ENCODE measurements at regions not wholly inside any gene's neighbourhood (a gene's known extent, or its start where the extent isn't known, plus 50 kb on each side); places are given as distances from the start of the nearest gene placed in this dataset.
A peak's percentile ranks its signal among the peaks of the same experiment; 100 is the strongest.

DNA sequence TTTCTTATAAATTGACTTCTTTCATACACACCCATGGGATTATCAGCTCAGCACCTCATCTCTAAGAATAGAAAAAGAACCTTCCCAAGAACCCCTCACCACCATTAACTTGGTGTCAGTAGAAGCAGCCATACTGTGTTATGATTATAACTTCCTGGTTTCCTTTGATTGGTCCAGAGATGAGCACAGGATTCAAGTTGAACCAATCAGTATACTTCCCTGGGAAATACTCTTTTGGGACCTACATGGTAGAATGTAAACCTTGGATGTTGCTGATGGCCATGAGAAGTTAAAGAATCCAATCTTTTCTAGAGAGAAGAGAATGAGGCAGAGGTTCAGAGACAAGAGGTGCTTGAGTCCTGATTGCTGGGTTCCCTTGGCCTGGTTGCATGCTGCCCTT is 190.8 kb downstream of the BMP7 start:
- DNase-seq (ENCODE audit: low spot score), result no peak
- in situ Hi-C loops (cut with HindIII; ENCODE audit: low sequenced_read_pairs), result no loop called here

DNA sequence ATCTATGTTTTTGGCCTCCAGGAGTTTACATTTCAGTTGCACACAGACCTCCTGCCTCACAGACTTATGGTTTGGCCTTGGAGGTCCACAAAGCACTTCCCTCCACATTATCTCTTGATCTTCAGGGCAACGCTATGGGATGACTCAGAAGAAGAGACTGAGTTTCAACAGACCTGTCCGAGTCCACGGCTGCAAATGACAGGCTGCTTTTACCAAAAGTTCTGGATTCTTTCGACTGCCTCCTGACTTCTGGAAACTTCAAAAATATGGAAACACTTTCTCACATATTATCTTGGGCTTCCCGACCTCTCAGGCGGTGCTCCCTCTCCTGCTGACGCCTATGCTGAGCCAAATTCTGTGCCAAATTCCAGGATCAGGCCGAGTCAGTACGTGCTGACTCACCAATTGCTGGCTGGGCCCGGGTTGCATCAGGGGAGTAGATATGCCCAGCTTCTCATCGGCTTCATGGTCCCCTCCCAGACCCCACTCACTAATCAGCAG is 190.2 kb downstream of the BMP7 start:
- in situ Hi-C loops (cut with HindIII; ENCODE audit: low sequenced_read_pairs), result no loop called here
- DNase-seq (ENCODE audit: low spot score), result no peak

DNA sequence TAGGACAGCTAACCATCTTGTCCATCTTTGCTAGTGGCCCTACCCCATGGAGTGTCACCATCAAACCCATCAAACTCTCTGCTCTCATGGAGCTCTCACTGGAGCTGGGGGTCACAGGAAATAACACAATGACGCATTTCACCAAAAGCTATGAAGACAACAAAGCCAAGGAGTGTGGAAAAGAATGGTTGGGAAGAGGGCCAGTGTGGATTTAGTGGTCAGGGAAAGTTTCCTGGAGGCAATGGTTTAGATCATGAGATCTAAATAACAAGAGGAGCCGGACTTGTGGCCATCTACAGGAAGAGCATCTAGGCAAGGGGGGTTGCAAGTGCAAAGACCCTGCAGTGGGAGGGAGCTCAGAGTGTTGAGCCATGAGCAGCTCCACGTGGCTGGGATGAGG is 189.5 kb downstream of the BMP7 start:
- in situ Hi-C loops (cut with HindIII; ENCODE audit: low sequenced_read_pairs), result no loop called here
- DNase-seq (ENCODE audit: low spot score), result no peak

DNA sequence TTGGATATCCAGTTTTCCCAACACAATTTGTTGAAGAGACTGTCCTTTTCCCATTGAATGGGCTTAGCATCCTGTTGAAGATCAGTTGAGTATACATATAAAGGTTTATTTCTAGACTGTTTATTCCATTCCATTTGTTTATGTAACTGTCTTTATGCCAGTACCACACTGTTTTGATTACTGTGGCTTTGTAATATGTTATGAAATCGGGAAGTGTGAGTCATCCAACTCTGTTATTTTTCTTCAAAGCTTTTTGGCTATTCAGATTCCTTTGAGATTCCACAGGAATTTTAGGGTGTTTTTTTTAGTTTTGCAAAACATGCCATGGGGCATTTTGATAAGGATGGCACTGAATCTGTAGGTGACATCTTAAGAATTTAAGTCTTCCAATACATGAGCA is 188.3 kb downstream of the BMP7 start:
- in situ Hi-C loops (cut with HindIII; ENCODE audit: low sequenced_read_pairs), result no loop called here

GRCh38 chr20:57079031-57080005 is 187.1 kb downstream of the BMP7 start:
- in situ Hi-C loops (cut with HindIII; ENCODE audit: low sequenced_read_pairs), result no loop called here
- DNase-seq (ENCODE audit: low spot score), result no peak

More for the DNA sequence above, 188.3 kb downstream of the BMP7 start:
- DNase-seq (ENCODE audit: low spot score), result no peak

DNA sequence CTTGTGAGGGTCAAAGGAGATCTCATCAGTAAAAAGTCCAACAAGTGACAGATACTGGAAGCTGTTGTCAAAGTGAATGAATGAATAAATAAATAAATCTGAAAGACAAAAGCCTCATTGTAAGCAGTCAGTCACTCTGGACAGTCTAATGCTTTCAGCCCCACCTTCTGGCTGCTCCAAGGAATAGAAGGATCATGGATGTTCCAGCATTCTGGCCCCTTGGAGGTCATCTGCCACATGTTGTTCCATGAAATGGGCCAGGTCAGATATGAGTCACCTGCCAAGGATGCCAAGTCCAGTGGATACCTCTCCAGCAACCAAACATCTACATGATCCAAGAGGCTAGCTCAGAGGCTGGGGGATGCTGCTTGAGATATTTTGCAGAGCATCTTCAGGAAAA is 185.6 kb downstream of the BMP7 start:
- in situ Hi-C loops (cut with HindIII; ENCODE audit: low sequenced_read_pairs), result no loop called here
- DNase-seq (ENCODE audit: low spot score), result no peak

- in situ Hi-C loops (cut with HindIII; ENCODE audit: low sequenced_read_pairs), result no loop called here
- no peak for DNase-seq (ENCODE audit: low spot score)
Measured at GRCh38 chr20:57082357-57082945, 184.0 kb downstream of the BMP7 start.

GRCh38 chr20:57083072-57083471 is 183.4 kb downstream of the BMP7 start:
- no peak for DNase-seq (ENCODE audit: low spot score)
- in situ Hi-C loops (cut with HindIII; ENCODE audit: low sequenced_read_pairs), result no loop called here

DNA sequence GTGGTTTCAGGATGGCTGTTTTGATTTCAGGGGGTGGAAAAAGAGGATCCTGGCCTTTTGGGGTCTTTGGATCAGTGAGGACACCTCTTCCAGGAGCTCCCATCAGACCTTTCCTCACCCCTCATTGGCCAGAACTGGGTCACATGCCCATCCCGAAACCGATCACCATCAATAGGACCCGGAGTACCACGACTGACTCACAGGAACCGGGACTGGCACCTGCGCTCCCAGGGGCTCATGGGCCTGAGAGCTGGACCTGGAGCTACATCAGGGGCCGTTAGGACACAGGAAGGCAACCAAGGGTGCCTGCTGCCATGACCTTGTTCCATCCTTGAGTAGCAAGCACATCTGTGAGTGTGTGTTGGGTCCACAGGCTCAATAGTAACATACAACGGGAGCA is 180.4 kb downstream of the BMP7 start:
- no peak for DNase-seq (ENCODE audit: low spot score)
- in situ Hi-C loops (cut with HindIII; ENCODE audit: low sequenced_read_pairs), result no loop called here

DNA sequence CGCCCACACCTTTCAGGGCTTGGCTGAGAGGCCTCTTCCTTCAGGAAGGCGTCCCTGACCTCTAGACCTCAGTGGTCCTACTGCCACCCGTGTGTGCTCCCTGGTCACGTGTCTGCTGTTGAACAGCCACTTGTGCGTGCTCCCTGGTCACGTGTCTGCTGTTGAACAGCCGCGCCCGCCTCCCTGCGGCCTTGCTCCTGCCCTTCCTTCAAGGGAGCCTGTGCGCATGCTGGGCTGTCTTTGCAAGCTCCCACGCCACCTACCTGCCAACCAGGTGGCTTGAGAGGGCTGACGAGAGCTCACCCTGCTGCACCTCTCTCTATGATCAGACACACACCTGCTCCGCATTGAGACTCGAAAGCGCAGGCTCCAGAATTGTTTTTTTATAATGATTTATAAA is 179.3 kb downstream of the BMP7 start:
- in situ Hi-C loops (cut with HindIII; ENCODE audit: low sequenced_read_pairs), result no loop called here
- DNase-seq (ENCODE audit: low spot score), result no peak

DNA sequence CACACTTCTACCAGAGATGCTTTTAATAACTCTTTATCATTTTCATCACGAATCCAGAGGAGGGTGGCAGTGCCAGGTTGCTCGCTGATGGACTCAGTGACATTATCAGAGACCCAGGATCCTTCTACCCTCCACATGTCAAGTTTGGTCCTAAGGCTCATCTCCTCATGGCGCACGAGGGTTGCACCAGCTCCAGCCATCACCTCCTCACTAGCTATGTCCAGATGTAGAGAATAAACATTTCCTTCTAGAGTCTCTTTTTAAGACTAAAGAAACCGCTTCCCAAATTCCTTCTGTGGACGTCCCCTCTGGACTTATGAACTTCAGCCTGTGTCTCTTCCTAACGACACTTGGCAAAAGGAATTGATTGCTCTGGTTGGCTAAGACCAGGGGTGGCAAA is 178.7 kb downstream of the BMP7 start:
- in situ Hi-C loops (cut with HindIII; ENCODE audit: low sequenced_read_pairs), result no loop called here
- DNase-seq (ENCODE audit: low spot score), result no peak

GRCh38 chr20:57088436-57088835 is 178.0 kb downstream of the BMP7 start:
- DNase-seq (ENCODE audit: low spot score), result no peak
- in situ Hi-C loops (cut with HindIII; ENCODE audit: low sequenced_read_pairs), result no loop called here

DNA sequence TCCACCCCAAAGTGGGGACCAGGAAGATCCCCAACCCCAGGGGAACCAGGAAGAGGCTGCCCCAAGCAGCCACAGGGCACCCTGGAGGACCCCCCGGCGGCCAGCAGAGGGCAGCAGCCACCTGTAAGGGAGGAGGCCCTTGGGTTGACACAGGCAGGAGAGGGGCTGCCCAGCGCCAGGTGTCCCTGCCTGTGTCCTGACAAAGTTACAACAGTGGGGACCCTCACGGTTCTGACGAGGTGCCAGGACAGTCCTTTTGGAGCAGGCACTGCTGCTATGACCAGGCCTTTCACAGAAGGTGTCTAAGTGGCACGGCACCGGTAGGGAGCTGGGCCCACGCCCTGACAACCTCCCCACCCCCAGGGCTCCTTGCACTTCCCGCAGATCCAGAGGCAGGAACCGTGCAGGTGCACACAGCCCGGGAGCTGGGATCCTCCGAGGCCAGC is 176.7 kb downstream of the BMP7 start:
- in situ Hi-C loops (cut with HindIII; ENCODE audit: low sequenced_read_pairs), result no loop called here
- DNase-seq (ENCODE audit: low spot score), result peak; percentile 20

DNA sequence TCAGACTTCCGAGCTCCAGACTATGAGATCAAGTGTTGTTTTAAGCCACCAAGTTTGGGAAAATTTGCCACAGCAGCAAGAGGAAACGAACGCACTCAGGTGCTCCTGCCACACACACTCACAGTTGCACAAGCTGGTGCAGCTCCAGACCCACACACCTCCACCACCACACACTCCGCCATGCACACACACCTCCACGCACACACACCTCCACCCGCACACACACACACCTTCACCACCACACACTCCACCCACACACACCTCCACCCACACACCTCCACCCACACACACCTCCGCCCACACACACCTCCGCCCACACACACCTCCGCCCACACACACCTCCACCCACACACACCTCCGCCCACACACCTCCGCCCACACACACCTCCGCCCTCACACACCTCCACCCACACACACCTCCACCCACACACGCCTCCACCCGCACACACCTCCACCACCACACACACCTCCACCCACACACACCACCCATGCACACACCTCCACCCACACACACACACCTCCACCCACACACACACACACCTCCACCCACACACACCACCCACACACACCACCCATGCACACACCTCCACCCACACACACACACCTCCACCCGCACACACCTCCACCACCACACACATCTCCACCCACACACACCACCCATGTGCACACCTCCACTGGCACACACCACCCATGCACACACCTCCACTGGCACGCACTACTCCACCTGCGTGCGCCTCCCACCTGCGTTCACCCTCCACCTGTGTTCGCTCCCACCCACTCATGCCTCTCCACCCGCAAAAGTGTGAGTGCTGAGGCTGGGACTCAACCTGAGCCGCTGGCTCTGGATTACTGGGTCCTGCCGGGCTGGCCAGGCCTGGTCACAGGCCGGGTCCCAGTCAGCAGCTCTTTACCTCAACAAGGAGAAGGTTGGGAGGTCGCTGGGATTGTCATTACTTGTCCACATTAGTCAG is 175.6 kb downstream of the BMP7 start:
- DNase-seq (ENCODE audit: low spot score), result no peak
- in situ Hi-C loops (cut with HindIII; ENCODE audit: low sequenced_read_pairs), result no loop called here

DNA sequence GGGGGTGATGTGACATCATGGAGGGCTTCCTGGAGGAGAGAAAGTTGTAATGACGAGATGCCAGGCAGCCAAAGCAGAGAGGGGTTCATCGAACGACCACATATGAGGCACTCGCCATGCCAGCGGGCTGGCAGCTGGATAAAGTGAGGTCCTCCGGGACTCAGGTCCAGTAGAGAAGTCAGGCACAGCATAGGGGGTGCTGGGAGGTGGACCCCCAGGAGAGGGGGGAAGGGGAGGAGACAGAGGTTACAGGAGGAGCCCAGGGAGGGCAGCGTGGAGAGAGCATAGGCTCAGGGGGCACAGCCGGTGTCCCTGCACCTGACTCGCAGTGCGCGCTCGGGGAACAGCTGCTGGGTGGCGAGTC is 174.7 kb downstream of the BMP7 start:
- in situ Hi-C loops (cut with HindIII; ENCODE audit: low sequenced_read_pairs), result no loop called here
- no peak for DNase-seq (ENCODE audit: low spot score)

DNA sequence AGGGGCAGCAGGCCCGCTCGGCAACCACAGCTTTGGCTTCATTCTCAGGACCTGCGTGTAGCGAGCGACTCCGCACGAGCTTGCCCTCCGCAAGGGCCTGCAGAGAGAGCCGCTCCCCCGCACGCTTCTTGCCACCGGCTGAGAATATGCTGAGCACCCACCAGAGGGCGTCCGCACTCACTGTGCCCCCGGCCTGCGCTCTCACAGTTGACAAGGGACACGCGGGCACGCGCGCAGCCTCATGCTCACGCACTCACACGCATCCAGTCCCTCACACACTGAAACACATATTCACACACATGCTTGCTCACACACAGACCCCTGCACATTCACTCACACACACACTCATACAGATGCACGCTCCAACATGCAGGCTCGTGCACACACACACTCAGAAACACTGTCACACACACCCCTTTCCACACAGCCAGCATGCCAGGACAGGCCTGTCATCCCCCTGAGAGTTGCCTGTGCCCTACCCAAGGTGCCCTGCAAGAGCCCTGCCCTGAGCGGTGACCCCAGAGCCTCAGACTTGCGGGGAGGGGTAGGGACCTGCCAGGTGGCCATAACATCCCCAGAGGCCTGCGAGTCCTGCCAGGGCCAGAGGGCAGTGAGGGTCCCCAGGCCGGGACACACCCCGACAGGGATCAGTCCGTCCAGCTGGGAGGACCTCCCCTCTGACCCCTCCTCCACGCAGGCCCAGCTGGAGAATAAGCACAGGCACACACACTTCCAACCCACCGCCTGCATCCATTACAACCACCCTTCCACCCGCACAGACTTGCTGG is 174.1 kb downstream of the BMP7 start:
- in situ Hi-C loops (cut with HindIII; ENCODE audit: low sequenced_read_pairs), result no loop called here
- DNase-seq (ENCODE audit: low spot score), result peak; percentile 33

DNA sequence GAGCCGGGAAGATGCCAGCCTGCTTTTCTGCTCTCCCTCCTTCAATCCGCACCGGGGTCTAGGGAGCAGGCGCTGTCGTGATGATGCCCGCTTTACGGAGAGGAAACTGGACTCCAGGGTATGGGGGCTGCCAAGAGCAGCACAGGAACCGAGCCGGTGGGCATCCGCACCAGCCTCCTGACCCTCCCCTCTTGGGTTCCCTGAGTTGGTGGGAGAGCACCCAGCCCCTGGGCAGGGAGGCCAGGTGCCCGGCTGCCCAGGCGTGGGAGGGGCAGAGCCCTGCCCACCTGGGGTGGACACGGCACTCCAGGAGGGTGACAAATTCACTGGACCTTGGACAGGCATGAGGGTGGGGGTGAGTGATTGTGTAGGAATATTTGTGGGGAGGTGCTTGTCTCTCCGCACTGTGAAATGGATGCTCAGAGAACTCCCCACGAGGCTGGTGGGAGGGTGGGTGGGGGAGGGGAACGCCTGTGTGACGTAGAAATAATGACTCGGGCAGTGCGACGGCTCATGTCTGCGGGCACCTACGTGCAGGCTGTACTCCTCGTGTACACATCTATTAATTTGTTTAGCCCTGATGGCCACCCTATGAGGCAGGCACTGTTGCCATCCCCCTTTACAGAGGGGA is 173.4 kb downstream of the BMP7 start:
- in situ Hi-C loops (cut with HindIII; ENCODE audit: low sequenced_read_pairs), result no loop called here
- no peak for DNase-seq (ENCODE audit: low spot score)

DNA sequence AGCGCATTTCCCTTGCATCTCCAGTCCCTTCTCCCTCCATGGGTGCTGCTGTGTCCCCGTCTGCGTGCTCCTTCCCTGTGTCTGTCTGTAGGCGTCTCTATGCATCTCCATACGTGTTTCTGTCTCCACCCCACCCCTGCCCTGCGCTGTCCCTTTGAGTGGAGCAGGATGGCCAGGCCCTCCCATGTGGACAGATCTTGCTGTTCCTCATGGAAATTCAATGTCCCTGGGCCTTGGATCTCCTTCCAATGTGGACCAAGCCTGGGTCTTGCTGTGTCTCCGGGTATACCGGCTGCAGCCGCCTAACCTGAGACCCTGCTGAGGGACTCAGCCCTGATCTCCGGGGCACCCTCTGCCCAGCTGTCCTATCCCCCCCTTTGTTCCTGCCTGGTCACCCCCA is 172.7 kb downstream of the BMP7 start:
- no peak for DNase-seq (ENCODE audit: low spot score)
- in situ Hi-C loops (cut with HindIII; ENCODE audit: low sequenced_read_pairs), result no loop called here

Data from G401 (cell line).